Glomerular endothelial cell (primary cell): ENCODE measurements at regions not wholly inside any gene's neighbourhood (a gene's known extent, or its start where the extent isn't known, plus 50 kb on each side); places are given as distances from the start of the nearest gene placed in this dataset.
"Not testable (repeated sequence)": the region's sequence is repeated elsewhere in the genome, so short reads cannot be mapped to it uniquely, and the experiment has no call there.

ENCODE experiments used
- DNase-seq: peaks from one replicate; pipeline ENCODE4 v3.0.0-alpha.2; 2011; ENCODE audit warnings: low read depth, low spot score; ENCODE audit errors: extremely low read depth

GRCh38 chrX:10945498-10945897 is 165.6 kb upstream of the HCCS start:
- no peak for DNase-seq

- no peak for DNase-seq
These were observed 161.6 kb upstream of the HCCS start for GRCh38 chrX:10949541-10949940.

- DNase-seq = no peak
These were observed 158.5 kb upstream of the HCCS start for GRCh38 chrX:10952619-10953018.

- no peak for DNase-seq
These were observed 145.8 kb upstream of the HCCS start for GRCh38 chrX:10965174-10965798.

- DNase-seq = no peak
These were observed 145.1 kb upstream of the HCCS start for GRCh38 chrX:10966057-10966456.

GRCh38 chrX:10971176-10971575 is 140.0 kb upstream of the HCCS start:
- no peak for DNase-seq

- no peak for DNase-seq
These were observed 139.4 kb upstream of the HCCS start for GRCh38 chrX:10971759-10972158.

GRCh38 chrX:10972706-10973105 is 138.4 kb upstream of the HCCS start:
- no peak for DNase-seq

- no peak for DNase-seq
These were observed 136.2 kb upstream of the HCCS start for GRCh38 chrX:10974920-10975319.

- DNase-seq = no peak
These were observed 131.2 kb upstream of the HCCS start for GRCh38 chrX:10979956-10980355.

GRCh38 chrX:10981506-10981905 is 129.6 kb upstream of the HCCS start:
- DNase-seq = no peak

GRCh38 chrX:10983526-10983925 is 127.6 kb upstream of the HCCS start:
- DNase-seq = no peak

- DNase-seq = no peak
These were observed 126.9 kb upstream of the HCCS start for GRCh38 chrX:10984213-10984612.

- no peak for DNase-seq
These were observed 124.5 kb upstream of the HCCS start for GRCh38 chrX:10986616-10987015.

- no peak for DNase-seq
These were observed 122.5 kb upstream of the HCCS start for GRCh38 chrX:10988653-10989052.

- DNase-seq = no peak
These were observed 121.7 kb upstream of the HCCS start for GRCh38 chrX:10989386-10989785.

- DNase-seq = no peak
These were observed 120.7 kb upstream of the HCCS start for GRCh38 chrX:10990418-10990817.

GRCh38 chrX:10990976-10991375 is 120.2 kb upstream of the HCCS start:
- DNase-seq = no peak

- no peak for DNase-seq
These were observed 119.0 kb upstream of the HCCS start for GRCh38 chrX:10992110-10992509.

- not testable (repeated sequence) for DNase-seq
These were observed 104.1 kb upstream of the HCCS start for GRCh38 chrX:11007076-11007475.

- DNase-seq = no peak
These were observed 100.7 kb upstream of the HCCS start for GRCh38 chrX:11010476-11010875.

- no peak for DNase-seq
These were observed 94.4 kb upstream of the HCCS start for GRCh38 chrX:11016728-11017127.

- DNase-seq = not testable (repeated sequence)
These were observed 88.5 kb upstream of the HCCS start for GRCh38 chrX:11022588-11022987.
